Amniotic stem cell (primary cell): ENCODE measurements at regions not wholly inside any gene's neighbourhood (a gene's known extent, or its start where the extent isn't known, plus 50 kb on each side); places are given as distances from the start of the nearest gene placed in this dataset.
"Not testable (repeated sequence)": the region's sequence is repeated elsewhere in the genome, so short reads cannot be mapped to it uniquely, and the experiment has no call there.

ENCODE experiments used
- DNase-seq: peaks from one replicate; lab custom pipeline; 2025; lab: John Stamatoyannopoulos, UW

GRCh38 chr1:114263343-114263742, 109.7 kb upstream of the SYT6 start:
- DNase-seq: no peak

- DNase-seq: no peak
These were observed 108.7 kb upstream of the SYT6 start for GRCh38 chr1:114262337-114262736.

- no peak for DNase-seq
These were observed 107.3 kb upstream of the SYT6 start for GRCh38 chr1:114260805-114261484.

GRCh38 chr1:114259511-114260160, 106.0 kb upstream of the SYT6 start:
- no peak for DNase-seq

- no peak for DNase-seq
These were observed 105.0 kb upstream of the SYT6 start for GRCh38 chr1:114258633-114259032.

- no peak for DNase-seq
These were observed 104.4 kb upstream of the SYT6 start for GRCh38 chr1:114258074-114258473.

- DNase-seq: no peak
These were observed 103.9 kb upstream of the SYT6 start for GRCh38 chr1:114257554-114257953.

DNA sequence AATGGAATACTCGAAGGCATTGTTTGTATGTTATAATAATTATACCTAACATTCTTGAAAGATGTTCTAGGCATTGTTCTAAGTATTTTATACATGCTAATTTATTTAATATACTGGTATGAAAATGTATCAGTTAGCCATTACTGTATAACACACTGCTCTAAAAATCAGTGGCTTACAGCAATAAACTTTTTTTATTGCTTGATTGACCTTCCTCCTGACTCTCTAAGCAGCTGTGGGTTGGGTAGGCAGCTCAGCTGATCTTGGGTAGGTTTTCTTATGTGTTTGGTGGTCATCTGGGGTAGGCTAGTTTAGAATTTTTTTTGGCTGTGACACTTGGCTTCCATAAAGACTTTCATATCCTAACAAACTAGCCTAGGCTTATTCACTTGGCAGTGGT, 100.2 kb upstream of the SYT6 start:
- no peak for DNase-seq

DNA sequence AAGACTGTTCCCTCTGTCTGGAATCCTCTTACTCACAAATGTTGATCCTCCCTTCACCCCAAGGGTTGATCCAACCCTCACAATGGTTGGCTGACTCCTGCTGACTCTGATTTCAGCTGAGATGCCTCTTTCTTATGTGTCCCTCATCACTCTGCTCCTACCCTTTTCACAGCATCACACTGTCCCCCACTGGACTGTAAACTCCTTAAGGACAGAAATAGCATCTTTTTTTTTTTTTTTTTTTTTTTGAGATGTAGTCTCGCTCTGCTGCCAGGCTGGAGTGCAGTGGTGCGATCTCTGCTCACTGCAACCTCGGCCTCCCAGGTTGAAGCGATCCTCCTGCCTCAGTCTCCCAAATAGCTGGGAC, 97.9 kb upstream of the SYT6 start:
- no peak for DNase-seq

GRCh38 chr1:114250683-114251572, 97.3 kb upstream of the SYT6 start:
- DNase-seq: no peak

DNA sequence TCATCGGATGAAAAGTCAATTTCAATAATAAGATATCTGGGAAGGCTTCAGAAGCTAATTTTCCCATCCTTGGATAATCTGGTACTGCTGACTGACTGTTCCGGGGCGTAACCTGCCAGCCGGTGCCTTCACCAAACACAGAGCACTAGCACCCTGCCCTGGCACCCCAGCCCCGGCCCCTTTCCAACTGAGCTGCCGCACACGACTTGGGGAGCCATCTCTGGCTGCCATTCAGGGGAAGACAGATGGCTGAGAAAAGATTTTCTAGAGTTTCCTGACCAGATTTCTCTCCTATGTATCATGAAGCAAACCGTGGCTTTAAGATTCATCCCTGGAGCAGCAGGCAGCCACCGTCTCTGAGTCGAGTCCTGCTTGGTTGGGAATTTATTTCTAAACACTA, 96.0 kb upstream of the SYT6 start:
- no peak for DNase-seq

DNA sequence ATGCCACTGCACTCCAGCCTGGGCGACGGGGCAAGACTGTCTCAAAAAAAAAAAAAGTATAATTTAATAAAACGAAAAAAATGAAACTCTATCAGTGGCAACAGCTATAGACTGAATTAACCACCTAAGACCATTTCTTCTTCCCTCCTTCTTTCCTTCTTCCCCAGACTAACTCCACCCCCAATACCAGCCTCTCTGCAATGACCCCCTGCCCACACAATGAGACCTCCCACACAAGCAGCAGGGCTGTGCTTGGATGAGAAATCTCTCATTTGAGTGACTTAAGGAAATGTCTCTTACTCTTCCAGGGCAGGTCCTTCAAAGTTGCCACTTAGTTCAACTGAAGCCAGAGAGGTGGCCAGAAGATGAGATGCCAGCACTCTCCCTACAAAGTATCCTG, 94.5 kb upstream of the SYT6 start:
- DNase-seq: no peak

GRCh38 chr1:114242531-114243210, 89.0 kb upstream of the SYT6 start:
- DNase-seq: not testable (repeated sequence)

DNA sequence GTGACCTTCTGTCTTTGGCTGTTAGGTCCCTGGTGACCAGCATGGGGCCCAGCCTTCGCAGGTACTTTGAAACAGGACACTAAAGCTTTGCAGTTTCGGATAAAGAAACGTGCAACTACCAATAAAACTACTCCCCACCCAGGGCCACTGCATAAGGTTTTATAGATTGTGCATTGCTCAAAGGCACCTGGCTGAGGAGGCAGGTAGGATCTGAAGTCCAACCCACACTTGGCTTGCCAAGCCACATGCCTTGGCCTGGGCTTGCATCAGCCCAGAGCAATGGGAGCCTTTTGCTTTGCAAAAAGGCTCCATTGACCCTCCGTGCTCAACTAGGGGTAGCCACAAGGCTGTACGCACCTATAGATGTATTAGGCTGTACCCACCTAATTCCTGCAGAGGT, 84.4 kb upstream of the SYT6 start:
- DNase-seq: no peak

GRCh38 chr1:114236517-114236916, 82.8 kb upstream of the SYT6 start:
- DNase-seq: no peak

DNA sequence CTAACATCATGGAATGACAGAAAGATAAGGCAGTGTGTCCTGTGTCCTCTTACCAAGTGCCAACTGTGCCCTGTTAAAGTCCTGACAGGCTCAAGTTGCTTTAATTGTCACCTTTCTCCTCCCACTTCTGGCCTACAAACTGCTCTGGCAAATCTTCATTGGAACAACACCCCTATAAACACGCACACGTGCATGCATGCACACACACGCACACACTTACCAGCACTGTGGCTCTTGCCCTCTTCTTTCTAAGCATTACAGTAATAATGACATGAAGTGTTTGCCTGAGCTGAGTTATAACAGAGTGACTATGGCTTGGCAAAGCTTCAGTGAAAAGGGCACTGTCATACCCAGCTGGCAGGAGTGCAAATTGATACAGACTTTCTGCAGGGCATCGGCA, 82.3 kb upstream of the SYT6 start:
- no peak for DNase-seq

- no peak for DNase-seq
These were observed 81.6 kb upstream of the SYT6 start for GRCh38 chr1:114235281-114235680.

DNA sequence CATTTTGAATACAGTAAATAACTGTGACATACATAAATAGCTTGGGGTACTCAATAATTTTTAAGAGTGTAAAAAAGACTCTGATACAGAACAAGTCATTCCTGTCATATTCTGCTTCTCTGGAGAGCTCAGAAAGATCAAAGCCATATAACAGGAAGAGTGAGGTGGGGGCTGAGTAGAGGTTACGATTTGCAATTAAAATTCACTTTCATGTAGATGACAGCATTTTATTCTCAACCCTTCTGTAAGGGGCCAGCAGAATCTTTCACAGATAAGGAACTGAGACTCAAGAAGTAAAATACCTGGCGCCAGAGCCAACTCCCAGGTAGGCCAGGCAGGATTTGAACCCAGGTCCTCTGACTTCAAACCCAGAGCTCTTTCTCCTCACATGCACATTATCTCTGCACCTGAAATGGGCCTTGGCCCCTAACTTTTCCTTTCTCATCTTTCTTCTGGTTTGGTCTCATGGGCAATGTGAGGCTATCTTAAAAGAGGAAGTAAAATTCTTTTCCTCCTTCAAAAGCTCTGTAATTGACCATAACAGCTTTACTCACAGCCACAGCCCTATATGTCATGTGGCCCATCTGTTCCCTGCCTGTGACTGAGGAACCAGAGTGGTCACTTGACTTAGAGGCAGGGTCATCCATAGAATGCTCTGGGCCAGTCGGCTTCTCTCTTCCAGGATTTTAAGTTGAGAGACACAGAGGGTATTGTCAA, 80.9 kb upstream of the SYT6 start:
- DNase-seq: no peak

DNA sequence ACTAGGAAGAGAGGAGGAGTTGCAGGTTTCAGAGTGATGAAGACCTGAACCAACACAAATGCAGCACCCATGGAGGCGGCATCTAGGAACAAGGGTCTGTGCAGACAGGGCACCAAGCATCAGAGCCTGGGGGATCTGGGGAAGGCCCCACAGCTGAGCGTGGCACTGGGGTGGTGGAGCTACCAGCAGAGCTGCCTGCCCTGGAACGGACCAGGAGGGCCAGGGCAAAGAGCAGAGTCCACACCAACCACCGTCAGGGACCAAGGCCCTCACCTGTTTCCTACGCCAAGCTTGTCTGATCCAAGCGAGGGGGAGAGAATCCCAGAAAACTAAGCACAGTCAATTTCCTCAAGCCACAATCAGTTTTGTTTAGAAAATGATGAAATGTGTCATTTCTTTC, 79.0 kb upstream of the SYT6 start:
- DNase-seq: no peak

DNA sequence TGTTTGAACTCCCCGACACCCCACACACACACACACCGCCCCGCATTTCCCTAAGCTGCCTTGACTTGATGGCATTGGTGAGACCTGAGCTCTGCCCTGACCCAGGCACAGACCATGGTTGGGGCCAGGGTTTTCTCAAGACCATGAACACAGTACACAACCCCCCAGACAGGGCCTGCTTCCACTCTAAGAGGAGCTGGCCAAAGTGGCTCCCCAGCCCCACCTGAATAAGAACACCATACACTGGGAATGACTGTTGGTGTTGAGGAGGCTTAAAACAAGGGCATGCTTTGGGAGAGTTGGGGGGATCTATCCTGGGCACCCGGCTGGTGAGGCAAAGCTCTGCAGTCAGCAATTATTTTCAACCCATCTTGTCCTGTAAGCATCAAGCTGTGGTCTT, 77.6 kb upstream of the SYT6 start:
- no peak for DNase-seq

- no peak for DNase-seq
These were observed 75.7 kb upstream of the SYT6 start for GRCh38 chr1:114229368-114229767.

DNA sequence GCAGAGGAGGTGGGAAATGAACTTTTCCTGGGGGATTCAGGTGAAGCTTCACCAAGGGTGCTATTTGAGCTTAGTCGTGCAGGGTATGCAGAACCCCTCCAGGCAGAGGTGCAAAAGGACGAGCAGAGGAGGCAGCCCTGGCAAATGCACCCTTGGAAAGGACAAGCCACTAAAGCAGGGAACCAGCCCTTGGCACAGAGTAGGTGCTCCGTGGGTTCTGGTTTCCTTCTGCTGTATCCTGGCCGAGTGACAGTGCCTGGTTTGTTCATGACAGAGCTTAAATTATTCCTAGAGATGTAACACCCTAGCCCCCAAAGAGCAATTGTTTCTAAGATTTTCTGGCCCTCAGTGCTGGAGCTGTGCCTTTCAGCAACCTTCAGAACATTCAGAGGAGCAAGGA, 73.4 kb upstream of the SYT6 start:
- DNase-seq: no peak
